ENCODE measurements at regions not wholly inside any gene's neighbourhood (a gene's known extent, or its start where the extent isn't known, plus 50 kb on each side); places are given as distances from the start of the nearest gene placed in this dataset.

GRCh38 chr16:86953631-86954391 is 363.4 kb downstream of the C16orf95 start:
- Mint-ChIP-seq H3K4me3 (no peak overlapping the region), H3K4me1 (0 out of 2 replicates have a peak, but pooled peaks cover 6% of the 10 kb centered on the region), H3K36me3 (peaks cover 4% of the 10 kb centered on the region; the same call in 1 of the 2 replicates), H3K9me3 (no peaks in the 10 kb centered on the region; the same call in 1 of the 2 replicates), H3K27me3 (ENCODE audit: low read depth) (no peaks in the 10 kb centered on the region), H3K27ac (no peak overlapping the region)
- POLR2A ChIA-PET = interaction anchor here (0.7 kb wide), 1 partner anchor 25 kb away, joined by 5 read pairs; no protein-coding TSS in a partner anchor
- peak; percentile 54 for ATAC-seq
- TF ChIP-seq TEAD4 (CRISPR knock-in tag; IDR thresholded peaks at IDR 0.05) (no peak), NR3C1 (CRISPR knock-in tag; conservative IDR thresholded peaks at IDR 0.05; ENCODE audit: low read depth) (no peak), NFE2L1 (CRISPR knock-in tag; IDR thresholded peaks at IDR 0.05) (no peak), ZMAT4 (CRISPR knock-in tag; IDR thresholded peaks at IDR 0.05) (no peak), ZBTB21 (CRISPR knock-in tag; IDR thresholded peaks at IDR 0.05; ENCODE audit: borderline replicate concordance) (no peak), NR2C2 (CRISPR knock-in tag; IDR thresholded peaks at IDR 0.05) (no peak), ZNF263 (CRISPR knock-in tag; IDR thresholded peaks at IDR 0.05; ENCODE audit: low read depth) (no peak), E2F5 (CRISPR knock-in tag; IDR thresholded peaks at IDR 0.05) (no peak)
- TF ChIP-seq, protein P1, sequence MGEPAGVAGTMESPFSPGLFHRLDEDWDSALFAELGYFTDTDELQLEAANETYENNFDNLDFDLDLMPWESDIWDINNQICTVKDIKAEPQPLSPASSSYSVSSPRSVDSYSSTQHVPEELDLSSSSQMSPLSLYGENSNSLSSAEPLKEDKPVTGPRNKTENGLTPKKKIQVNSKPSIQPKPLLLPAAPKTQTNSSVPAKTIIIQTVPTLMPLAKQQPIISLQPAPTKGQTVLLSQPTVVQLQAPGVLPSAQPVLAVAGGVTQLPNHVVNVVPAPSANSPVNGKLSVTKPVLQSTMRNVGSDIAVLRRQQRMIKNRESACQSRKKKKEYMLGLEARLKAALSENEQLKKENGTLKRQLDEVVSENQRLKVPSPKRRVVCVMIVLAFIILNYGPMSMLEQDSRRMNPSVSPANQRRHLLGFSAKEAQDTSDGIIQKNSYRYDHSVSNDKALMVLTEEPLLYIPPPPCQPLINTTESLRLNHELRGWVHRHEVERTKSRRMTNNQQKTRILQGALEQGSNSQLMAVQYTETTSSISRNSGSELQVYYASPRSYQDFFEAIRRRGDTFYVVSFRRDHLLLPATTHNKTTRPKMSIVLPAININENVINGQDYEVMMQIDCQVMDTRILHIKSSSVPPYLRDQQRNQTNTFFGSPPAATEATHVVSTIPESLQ (CRISPR knock-in tag; IDR thresholded peaks at IDR 0.05) = no peak
- CTCF ChIA-PET = interaction anchor here (0.7 to 1.7 kb wide), 2 partner anchors 32 to 99 kb away, joined by 4 to 5 read pairs; no protein-coding TSS in a partner anchor
- peak; percentile 32 for DNase-seq (ENCODE audit: low spot score)

DNA sequence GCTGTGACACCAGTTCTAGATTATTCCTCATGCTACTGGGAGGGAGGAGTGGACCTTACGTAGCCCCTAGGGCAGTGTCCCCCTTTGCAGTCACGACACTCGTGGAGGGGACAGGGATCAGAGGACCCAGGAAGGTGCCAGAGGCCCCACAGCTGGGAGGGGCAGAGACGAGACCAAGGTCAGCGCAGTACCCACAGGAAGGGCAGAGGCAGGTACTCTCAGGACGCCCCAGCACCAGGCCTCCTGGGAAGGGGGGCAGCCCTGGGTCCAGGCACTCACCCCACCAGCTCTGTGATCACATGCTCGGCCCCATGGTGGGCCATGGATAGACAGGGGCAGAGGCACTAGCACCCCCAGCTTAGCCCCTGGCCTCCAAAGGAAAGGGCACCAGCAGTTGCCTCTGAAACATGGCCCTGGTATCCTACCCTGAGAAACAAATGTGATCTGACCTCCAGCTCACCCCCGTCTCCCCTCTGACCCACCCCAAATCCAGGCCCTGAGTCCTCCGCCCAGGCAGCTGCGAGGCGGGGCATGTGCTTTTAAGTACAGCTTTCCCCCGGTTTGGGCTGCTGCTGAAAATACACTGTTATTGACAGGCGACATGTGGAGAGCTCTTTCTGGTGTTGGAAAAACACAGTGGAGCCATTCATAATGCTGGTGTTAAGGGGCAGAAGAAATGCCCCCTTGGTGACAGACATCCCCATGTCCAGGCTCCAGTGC is 361.9 kb downstream of the C16orf95 start:
- CTCF ChIA-PET = no interaction called here
- H3K9me3 Mint-ChIP-seq = no peaks in the 10 kb centered on the region; the same call in 1 of the 2 replicates
- no peak for DNase-seq (ENCODE audit: low spot score)
- TF ChIP-seq ZNF263 (CRISPR knock-in tag; IDR thresholded peaks at IDR 0.05; ENCODE audit: low read depth) (no peak), SMAD3 (CRISPR knock-in tag; IDR thresholded peaks at IDR 0.05; ENCODE audit: borderline replicate concordance) (no peak), JUN (CRISPR knock-in tag; IDR thresholded peaks at IDR 0.05) (no peak), ZNF396 (CRISPR knock-in tag; IDR thresholded peaks at IDR 0.05; ENCODE audit: borderline replicate concordance) (no peak), TCF7 (CRISPR knock-in tag; IDR thresholded peaks at IDR 0.05; ENCODE audit: low read depth) (no peak), RORB (CRISPR knock-in tag; IDR thresholded peaks at IDR 0.05) (no peak), HMGA2 (CRISPR knock-in tag; IDR thresholded peaks at IDR 0.05) (no peak)
- TF ChIP-seq, protein P2, sequence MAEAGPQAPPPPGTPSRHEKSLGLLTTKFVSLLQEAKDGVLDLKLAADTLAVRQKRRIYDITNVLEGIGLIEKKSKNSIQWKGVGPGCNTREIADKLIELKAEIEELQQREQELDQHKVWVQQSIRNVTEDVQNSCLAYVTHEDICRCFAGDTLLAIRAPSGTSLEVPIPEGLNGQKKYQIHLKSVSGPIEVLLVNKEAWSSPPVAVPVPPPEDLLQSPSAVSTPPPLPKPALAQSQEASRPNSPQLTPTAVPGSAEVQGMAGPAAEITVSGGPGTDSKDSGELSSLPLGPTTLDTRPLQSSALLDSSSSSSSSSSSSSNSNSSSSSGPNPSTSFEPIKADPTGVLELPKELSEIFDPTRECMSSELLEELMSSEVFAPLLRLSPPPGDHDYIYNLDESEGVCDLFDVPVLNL (CRISPR knock-in tag; IDR thresholded peaks at IDR 0.05; ENCODE audit: borderline replicate concordance, low read depth) = no peak
- TF ChIP-seq, protein P3, sequence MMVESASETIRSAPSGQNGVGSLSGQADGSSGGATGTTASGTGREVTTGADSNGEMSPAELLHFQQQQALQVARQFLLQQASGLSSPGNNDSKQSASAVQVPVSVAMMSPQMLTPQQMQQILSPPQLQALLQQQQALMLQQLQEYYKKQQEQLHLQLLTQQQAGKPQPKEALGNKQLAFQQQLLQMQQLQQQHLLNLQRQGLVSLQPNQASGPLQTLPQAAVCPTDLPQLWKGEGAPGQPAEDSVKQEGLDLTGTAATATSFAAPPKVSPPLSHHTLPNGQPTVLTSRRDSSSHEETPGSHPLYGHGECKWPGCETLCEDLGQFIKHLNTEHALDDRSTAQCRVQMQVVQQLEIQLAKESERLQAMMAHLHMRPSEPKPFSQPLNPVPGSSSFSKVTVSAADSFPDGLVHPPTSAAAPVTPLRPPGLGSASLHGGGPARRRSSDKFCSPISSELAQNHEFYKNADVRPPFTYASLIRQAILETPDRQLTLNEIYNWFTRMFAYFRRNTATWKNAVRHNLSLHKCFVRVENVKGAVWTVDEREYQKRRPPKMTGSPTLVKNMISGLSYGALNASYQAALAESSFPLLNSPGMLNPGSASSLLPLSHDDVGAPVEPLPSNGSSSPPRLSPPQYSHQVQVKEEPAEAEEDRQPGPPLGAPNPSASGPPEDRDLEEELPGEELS (CRISPR knock-in tag; IDR thresholded peaks at IDR 0.05) = no peak
- TF ChIP-seq, protein P4, sequence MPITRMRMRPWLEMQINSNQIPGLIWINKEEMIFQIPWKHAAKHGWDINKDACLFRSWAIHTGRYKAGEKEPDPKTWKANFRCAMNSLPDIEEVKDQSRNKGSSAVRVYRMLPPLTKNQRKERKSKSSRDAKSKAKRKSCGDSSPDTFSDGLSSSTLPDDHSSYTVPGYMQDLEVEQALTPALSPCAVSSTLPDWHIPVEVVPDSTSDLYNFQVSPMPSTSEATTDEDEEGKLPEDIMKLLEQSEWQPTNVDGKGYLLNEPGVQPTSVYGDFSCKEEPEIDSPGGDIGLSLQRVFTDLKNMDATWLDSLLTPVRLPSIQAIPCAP (CRISPR knock-in tag; IDR thresholded peaks at IDR 0.05) = no peak
- H3K4me3 Mint-ChIP-seq = no peak overlapping the region
- peaks cover 4% of the 10 kb centered on the region; the same call in 1 of the 2 replicates for H3K36me3 Mint-ChIP-seq
- H3K27ac Mint-ChIP-seq = no peak overlapping the region
- no peaks in the 10 kb centered on the region for H3K27me3 Mint-ChIP-seq (ENCODE audit: low read depth)
- POLR2A ChIA-PET = no interaction called here
- H3K4me1 Mint-ChIP-seq = 0 out of 2 replicates have a peak, but pooled peaks cover 6% of the 10 kb centered on the region
- ATAC-seq = no peak
